ENCODE measurements at regions not wholly inside any gene's neighbourhood (a gene's known extent, or its start where the extent isn't known, plus 50 kb on each side); places are given as distances from the start of the nearest gene placed in this dataset.

DNA sequence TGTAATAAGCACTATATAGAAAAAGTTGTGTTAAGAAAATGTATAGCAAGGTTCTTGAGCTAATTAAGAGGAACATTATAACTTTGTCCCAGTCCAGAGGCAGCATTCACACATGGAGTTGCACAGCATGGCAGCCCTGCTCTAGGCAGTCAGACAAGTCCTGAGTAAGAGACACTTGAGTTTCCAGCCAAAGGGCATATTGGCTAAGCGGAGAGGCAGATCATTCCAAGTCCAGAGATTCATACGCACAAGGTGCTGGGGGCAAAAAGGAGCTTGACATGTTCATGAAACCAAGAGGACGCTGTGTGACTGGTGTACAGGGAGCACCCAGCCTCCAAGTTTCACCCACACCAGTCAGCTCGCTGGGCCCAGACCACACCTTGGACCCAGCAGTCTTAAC, 232.6 kb upstream of the IPO5 start:
- no peak overlapping the region for H2AFZ ChIP-seq (ENCODE audit: low read depth, low read length)
- FAIRE-seq: no peak
- H3K27me3 ChIP-seq (ENCODE audit: control insufficient read depth in 2 of 2, insufficient read depth in 2 of 2, low read length in 2 of 2): no peaks in the 10 kb centered on the region
- H3K9ac ChIP-seq (ENCODE audit: insufficient read depth in 1 of 2, low read depth in 2 of 2, low read length in 2 of 2): no peak overlapping the region
- no TSS peak for BruUV-seq (replicated peaks)
- no peaks in the 10 kb centered on the region for H3K9me1 ChIP-seq (ENCODE audit: control insufficient read depth, insufficient read depth, low read length)
- no peaks in the 10 kb centered on the region for H3K36me3 ChIP-seq (ENCODE audit: control insufficient read depth, insufficient read depth, low read length)
- H3K4me3 ChIP-seq: no peak overlapping the region
- 0% methylated on average over 4 of the region's 4 CpGs for WGBS (ENCODE audit: insufficient coverage, low coverage, missing lambda C conversion rate)
- no peaks in the 10 kb centered on the region for H3K4me1 ChIP-seq (replicated peaks in 1 of 2; ENCODE audit: control insufficient read depth in 2 of 2, insufficient read depth in 2 of 2, low read length in 2 of 2)
- H3K9me3 ChIP-seq (replicated peaks; ENCODE audit: control insufficient read depth, insufficient read depth, low read depth, low read length): no peaks in the 10 kb centered on the region
- no peak for ATAC-seq
- H4K20me1 ChIP-seq (replicated peaks; ENCODE audit: control insufficient read depth, insufficient read depth, low read length): no peaks in the 10 kb centered on the region
- POLR2A ChIA-PET: no interaction called here
- H3K4me2 ChIP-seq (ENCODE audit: insufficient read depth, low read length): no peak overlapping the region
- H3K27ac ChIP-seq (ENCODE audit: extremely low read depth, low read depth, low read length): no peak overlapping the region
- in situ Hi-C loops (cut with MboI): no loop called here
- CTCF ChIA-PET (ENCODE audit: low intra/inter-chr PET ratio): no interaction called here
- no peak for DNase-seq (ENCODE audit: extremely low read depth in 1 of 4, low spot score in 3 of 4)
- intact Hi-C loops (cut with micrococcal nuclease): no loop called here
- no peaks in the 10 kb centered on the region for H3K79me2 ChIP-seq (ENCODE audit: control insufficient read depth, insufficient read depth, low read length)
- TF ChIP-seq SOX6 (IDR thresholded peaks at IDR 0.05) (no peak), TEAD1 (CRISPR knock-in tag; IDR thresholded peaks at IDR 0.05) (no peak), ZHX1 (conservative IDR thresholded peaks at IDR 0.05; ENCODE audit: low read length) (no peak), NFIX (CRISPR knock-in tag; IDR thresholded peaks at IDR 0.05; ENCODE audit: low read depth) (no peak), ZKSCAN8 (CRISPR knock-in tag; IDR thresholded peaks at IDR 0.05) (no peak), MTA2 (IDR thresholded peaks at IDR 0.05; ENCODE audit: low read depth) (no peak), ETV5 (CRISPR knock-in tag; IDR thresholded peaks at IDR 0.05; ENCODE audit: low read depth) (no peak), BRCA1 (IDR thresholded peaks at IDR 0.05) (no peak), BRCA1 (CRISPR knock-in tag; IDR thresholded peaks at IDR 0.05) (no peak), KHSRP (IDR thresholded peaks at IDR 0.05) (no peak)
- TF ChIP-seq, protein P1, sequence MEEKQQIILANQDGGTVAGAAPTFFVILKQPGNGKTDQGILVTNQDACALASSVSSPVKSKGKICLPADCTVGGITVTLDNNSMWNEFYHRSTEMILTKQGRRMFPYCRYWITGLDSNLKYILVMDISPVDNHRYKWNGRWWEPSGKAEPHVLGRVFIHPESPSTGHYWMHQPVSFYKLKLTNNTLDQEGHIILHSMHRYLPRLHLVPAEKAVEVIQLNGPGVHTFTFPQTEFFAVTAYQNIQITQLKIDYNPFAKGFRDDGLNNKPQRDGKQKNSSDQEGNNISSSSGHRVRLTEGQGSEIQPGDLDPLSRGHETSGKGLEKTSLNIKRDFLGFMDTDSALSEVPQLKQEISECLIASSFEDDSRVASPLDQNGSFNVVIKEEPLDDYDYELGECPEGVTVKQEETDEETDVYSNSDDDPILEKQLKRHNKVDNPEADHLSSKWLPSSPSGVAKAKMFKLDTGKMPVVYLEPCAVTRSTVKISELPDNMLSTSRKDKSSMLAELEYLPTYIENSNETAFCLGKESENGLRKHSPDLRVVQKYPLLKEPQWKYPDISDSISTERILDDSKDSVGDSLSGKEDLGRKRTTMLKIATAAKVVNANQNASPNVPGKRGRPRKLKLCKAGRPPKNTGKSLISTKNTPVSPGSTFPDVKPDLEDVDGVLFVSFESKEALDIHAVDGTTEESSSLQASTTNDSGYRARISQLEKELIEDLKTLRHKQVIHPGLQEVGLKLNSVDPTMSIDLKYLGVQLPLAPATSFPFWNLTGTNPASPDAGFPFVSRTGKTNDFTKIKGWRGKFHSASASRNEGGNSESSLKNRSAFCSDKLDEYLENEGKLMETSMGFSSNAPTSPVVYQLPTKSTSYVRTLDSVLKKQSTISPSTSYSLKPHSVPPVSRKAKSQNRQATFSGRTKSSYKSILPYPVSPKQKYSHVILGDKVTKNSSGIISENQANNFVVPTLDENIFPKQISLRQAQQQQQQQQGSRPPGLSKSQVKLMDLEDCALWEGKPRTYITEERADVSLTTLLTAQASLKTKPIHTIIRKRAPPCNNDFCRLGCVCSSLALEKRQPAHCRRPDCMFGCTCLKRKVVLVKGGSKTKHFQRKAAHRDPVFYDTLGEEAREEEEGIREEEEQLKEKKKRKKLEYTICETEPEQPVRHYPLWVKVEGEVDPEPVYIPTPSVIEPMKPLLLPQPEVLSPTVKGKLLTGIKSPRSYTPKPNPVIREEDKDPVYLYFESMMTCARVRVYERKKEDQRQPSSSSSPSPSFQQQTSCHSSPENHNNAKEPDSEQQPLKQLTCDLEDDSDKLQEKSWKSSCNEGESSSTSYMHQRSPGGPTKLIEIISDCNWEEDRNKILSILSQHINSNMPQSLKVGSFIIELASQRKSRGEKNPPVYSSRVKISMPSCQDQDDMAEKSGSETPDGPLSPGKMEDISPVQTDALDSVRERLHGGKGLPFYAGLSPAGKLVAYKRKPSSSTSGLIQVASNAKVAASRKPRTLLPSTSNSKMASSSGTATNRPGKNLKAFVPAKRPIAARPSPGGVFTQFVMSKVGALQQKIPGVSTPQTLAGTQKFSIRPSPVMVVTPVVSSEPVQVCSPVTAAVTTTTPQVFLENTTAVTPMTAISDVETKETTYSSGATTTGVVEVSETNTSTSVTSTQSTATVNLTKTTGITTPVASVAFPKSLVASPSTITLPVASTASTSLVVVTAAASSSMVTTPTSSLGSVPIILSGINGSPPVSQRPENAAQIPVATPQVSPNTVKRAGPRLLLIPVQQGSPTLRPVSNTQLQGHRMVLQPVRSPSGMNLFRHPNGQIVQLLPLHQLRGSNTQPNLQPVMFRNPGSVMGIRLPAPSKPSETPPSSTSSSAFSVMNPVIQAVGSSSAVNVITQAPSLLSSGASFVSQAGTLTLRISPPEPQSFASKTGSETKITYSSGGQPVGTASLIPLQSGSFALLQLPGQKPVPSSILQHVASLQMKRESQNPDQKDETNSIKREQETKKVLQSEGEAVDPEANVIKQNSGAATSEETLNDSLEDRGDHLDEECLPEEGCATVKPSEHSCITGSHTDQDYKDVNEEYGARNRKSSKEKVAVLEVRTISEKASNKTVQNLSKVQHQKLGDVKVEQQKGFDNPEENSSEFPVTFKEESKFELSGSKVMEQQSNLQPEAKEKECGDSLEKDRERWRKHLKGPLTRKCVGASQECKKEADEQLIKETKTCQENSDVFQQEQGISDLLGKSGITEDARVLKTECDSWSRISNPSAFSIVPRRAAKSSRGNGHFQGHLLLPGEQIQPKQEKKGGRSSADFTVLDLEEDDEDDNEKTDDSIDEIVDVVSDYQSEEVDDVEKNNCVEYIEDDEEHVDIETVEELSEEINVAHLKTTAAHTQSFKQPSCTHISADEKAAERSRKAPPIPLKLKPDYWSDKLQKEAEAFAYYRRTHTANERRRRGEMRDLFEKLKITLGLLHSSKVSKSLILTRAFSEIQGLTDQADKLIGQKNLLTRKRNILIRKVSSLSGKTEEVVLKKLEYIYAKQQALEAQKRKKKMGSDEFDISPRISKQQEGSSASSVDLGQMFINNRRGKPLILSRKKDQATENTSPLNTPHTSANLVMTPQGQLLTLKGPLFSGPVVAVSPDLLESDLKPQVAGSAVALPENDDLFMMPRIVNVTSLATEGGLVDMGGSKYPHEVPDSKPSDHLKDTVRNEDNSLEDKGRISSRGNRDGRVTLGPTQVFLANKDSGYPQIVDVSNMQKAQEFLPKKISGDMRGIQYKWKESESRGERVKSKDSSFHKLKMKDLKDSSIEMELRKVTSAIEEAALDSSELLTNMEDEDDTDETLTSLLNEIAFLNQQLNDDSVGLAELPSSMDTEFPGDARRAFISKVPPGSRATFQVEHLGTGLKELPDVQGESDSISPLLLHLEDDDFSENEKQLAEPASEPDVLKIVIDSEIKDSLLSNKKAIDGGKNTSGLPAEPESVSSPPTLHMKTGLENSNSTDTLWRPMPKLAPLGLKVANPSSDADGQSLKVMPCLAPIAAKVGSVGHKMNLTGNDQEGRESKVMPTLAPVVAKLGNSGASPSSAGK (IDR thresholded peaks at IDR 0.05): no peak

Measured in K562 (cell line).